ENCODE measurements at regions not wholly inside any gene's neighbourhood (a gene's known extent, or its start where the extent isn't known, plus 50 kb on each side); places are given as distances from the start of the nearest gene placed in this dataset.

DNA sequence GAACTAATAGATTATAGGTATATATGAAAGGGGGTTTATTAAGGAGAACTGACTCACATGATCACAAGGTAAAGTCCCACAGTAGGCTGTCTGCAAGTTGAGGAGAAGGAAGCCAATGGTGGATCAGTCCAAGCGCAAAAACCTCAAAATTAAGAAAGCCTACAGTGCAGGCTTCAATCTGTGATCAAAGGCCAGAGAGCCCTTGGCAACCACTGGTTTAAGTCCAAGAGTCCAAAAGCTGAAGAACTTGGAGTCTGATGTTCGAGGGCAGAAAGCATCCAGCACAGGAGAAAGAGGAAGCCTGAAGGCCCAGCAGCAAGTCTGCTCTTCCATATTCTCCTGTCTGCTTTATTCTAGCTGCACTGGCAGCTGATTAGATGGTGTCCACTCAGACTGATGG, 721.3 kb upstream of the PCDH9 start:
- Histone ChIP-seq H3K9me2 (ENCODE audit: insufficient read depth) (no peaks in the 10 kb centered on the region), H3K36me3 (ENCODE audit: low read depth) (no peaks in the 10 kb centered on the region), H3K4me3 (no peak overlapping the region), H3K9ac (no peak overlapping the region), H3K4me1 (ENCODE audit: insufficient read depth) (no peaks in the 10 kb centered on the region), H3K27ac (no peak overlapping the region), H2AFZ (no peak overlapping the region), H3F3A (ENCODE audit: insufficient read depth) (no peaks in the 10 kb centered on the region), H4K20me1 (ENCODE audit: insufficient read depth) (no peaks in the 10 kb centered on the region), H3K9me3 (ENCODE audit: low read depth) (peaks cover 3% of the 10 kb centered on the region), H3K79me2 (ENCODE audit: insufficient read depth) (no peaks in the 10 kb centered on the region), H3K4me2 (ENCODE audit: unreplicated experiment) (no peak overlapping the region), H3K27me3 (replicated peaks; ENCODE audit: insufficient read depth) (no peaks in the 10 kb centered on the region)
- TF ChIP-seq EZH2 (IDR thresholded peaks at IDR 0.05; ENCODE audit: insufficient read depth, poor library complexity, severe bottlenecking) (no peak), EZH2phosphoT487 (IDR thresholded peaks at IDR 0.05; ENCODE audit: insufficient read depth, low read depth) (no peak)
- in situ Hi-C loops (cut with MboI): no loop called here
- no peak for DNase-seq
- 22 to 37% methylated on average over 2 of the region's 2 CpGs for WGBS, 2 experiments (ENCODE audit: low coverage in 1 of 2, low lambda C conversion rate in 2 of 2, missing lambda C conversion rate in 2 of 2)

DNA sequence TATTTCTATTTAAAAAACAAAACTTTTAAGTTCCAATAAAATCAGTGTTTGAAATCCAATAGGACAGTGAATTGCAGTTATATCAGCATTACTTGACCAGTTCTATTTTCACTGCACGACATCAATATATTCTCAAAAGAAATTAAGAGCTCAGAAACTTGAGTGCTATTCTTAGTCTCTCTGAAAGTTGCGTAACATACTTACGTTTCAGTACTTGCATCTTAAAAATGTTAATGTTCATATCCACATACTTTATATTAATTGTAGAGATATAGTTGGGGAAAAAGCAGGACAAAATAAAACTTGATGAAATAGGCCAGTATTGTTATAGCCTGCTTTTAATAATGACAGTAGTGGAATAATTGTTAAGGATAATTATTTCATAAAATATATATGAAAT, 720.5 kb upstream of the PCDH9 start:
- no peak overlapping the region for H2AFZ ChIP-seq
- TF ChIP-seq EZH2 (IDR thresholded peaks at IDR 0.05; ENCODE audit: insufficient read depth, poor library complexity, severe bottlenecking): no peak
- no peak for TF ChIP-seq EZH2phosphoT487 (IDR thresholded peaks at IDR 0.05; ENCODE audit: insufficient read depth, low read depth)
- DNase-seq: no peak
- 51 to 62% methylated on average over 3 of the region's 3 CpGs for WGBS, 2 experiments (ENCODE audit: low coverage in 1 of 2, low lambda C conversion rate in 2 of 2, missing lambda C conversion rate in 2 of 2)
- H3K27me3 ChIP-seq (replicated peaks; ENCODE audit: insufficient read depth): no peaks in the 10 kb centered on the region
- H3K79me2 ChIP-seq (ENCODE audit: insufficient read depth): no peaks in the 10 kb centered on the region
- no peaks in the 10 kb centered on the region for H4K20me1 ChIP-seq (ENCODE audit: insufficient read depth)
- H3K4me1 ChIP-seq (ENCODE audit: insufficient read depth): no peaks in the 10 kb centered on the region
- H3K4me3 ChIP-seq: no peak overlapping the region
- H3K9me2 ChIP-seq (ENCODE audit: insufficient read depth): no peaks in the 10 kb centered on the region
- in situ Hi-C loops (cut with MboI): no loop called here
- H3K9me3 ChIP-seq (ENCODE audit: low read depth): peaks cover 3% of the 10 kb centered on the region
- no peaks in the 10 kb centered on the region for H3K36me3 ChIP-seq (ENCODE audit: low read depth)
- no peak overlapping the region for H3K4me2 ChIP-seq (ENCODE audit: unreplicated experiment)
- H3K9ac ChIP-seq: no peak overlapping the region
- no peaks in the 10 kb centered on the region for H3F3A ChIP-seq (ENCODE audit: insufficient read depth)
- no peak overlapping the region for H3K27ac ChIP-seq

DNA sequence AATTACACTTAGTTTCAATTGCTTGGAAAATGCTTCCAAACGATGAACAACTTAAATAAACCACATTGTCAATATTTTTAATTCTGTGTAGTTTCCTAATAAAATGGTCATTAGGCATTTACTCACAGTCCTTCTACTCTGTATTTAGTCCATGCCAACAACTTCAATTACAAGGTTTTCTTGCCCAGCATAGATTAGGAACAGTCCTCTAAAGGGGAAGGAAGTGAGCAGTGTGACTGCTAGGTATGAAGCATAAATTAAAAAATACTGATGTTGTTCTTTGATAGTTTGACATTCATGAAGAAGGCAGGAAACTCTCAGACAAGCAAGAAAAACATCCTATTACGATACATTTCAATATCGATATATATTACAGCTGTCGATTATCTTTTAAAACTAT, 716.0 kb upstream of the PCDH9 start:
- Histone ChIP-seq H3K4me1 (ENCODE audit: insufficient read depth) (no peaks in the 10 kb centered on the region), H3K9ac (no peak overlapping the region), H3K4me3 (no peak overlapping the region), H3K79me2 (ENCODE audit: insufficient read depth) (no peaks in the 10 kb centered on the region), H3K9me2 (ENCODE audit: insufficient read depth) (no peaks in the 10 kb centered on the region), H3K4me2 (ENCODE audit: unreplicated experiment) (no peak overlapping the region), H3K9me3 (ENCODE audit: low read depth) (peaks cover 3% of the 10 kb centered on the region), H3K27ac (no peak overlapping the region), H3K27me3 (replicated peaks; ENCODE audit: insufficient read depth) (no peaks in the 10 kb centered on the region), H4K20me1 (ENCODE audit: insufficient read depth) (no peaks in the 10 kb centered on the region), H3K36me3 (ENCODE audit: low read depth) (no peaks in the 10 kb centered on the region), H3F3A (ENCODE audit: insufficient read depth) (no peaks in the 10 kb centered on the region), H2AFZ (no peak overlapping the region)
- TF ChIP-seq EZH2phosphoT487 (IDR thresholded peaks at IDR 0.05; ENCODE audit: insufficient read depth, low read depth) (no peak), EZH2 (IDR thresholded peaks at IDR 0.05; ENCODE audit: insufficient read depth, poor library complexity, severe bottlenecking) (no peak)
- in situ Hi-C loops (cut with MboI): no loop called here
- DNase-seq: no peak
- WGBS, 2 experiments (ENCODE audit: low coverage in 1 of 2, low lambda C conversion rate in 2 of 2, missing lambda C conversion rate in 2 of 2): 47 to 53% methylated on average over 4 of the region's 4 CpGs

DNA sequence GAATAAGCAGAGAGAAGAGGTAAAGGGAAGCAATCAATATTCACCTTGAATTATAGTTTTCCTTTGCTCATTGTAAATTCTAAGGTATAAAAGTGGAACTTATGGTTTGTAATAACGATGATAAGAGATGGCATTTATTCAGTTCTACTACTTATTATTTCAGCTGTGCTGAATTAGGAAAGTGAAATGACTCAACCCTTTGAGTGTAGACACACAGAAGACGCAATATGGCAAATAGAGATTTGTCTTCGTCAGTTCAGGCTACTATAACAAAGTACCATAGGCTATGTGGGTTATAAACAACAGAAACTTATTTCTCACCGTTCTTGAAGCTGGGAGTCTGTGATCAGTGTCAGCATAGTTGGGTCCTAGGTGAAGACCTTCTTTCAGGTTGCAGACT, 713.0 kb upstream of the PCDH9 start:
- Histone ChIP-seq H3F3A (ENCODE audit: insufficient read depth) (no peaks in the 10 kb centered on the region), H3K4me2 (ENCODE audit: unreplicated experiment) (no peak overlapping the region), H2AFZ (no peak overlapping the region), H3K4me1 (ENCODE audit: insufficient read depth) (no peaks in the 10 kb centered on the region), H3K27ac (no peak overlapping the region), H4K20me1 (ENCODE audit: insufficient read depth) (no peaks in the 10 kb centered on the region), H3K9me2 (ENCODE audit: insufficient read depth) (no peaks in the 10 kb centered on the region), H3K36me3 (ENCODE audit: low read depth) (no peaks in the 10 kb centered on the region), H3K9me3 (ENCODE audit: low read depth) (no peaks in the 10 kb centered on the region), H3K4me3 (no peak overlapping the region), H3K79me2 (ENCODE audit: insufficient read depth) (no peaks in the 10 kb centered on the region), H3K27me3 (replicated peaks; ENCODE audit: insufficient read depth) (no peaks in the 10 kb centered on the region), H3K9ac (no peak overlapping the region)
- TF ChIP-seq EZH2phosphoT487 (IDR thresholded peaks at IDR 0.05; ENCODE audit: insufficient read depth, low read depth) (no peak), EZH2 (IDR thresholded peaks at IDR 0.05; ENCODE audit: insufficient read depth, poor library complexity, severe bottlenecking) (no peak)
- in situ Hi-C loops (cut with MboI): no loop called here
- DNase-seq: no peak
- WGBS, 2 experiments (ENCODE audit: low coverage in 1 of 2, low lambda C conversion rate in 2 of 2, missing lambda C conversion rate in 2 of 2): 18 to 21% methylated on average over 4 of the region's 4 CpGs

DNA sequence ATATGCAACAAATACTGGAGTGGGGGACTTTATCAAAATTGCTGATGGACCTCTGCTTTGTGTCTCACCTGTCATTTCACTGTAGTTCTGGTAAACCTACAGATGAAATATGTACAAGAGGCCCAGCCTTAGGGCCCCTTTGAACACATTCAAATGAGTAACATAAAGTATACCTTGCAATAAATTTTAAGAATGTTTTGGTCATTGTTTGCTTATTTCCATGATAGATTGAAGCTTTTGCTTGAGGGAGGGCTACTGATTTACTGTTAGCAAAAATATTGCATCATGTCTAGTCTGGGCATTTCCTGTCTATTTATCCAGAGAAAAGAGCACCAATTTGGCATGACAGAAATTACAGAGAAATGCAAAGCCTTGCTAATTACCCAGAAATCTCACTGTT, 705.5 kb upstream of the PCDH9 start:
- no peak for TF ChIP-seq EZH2phosphoT487 (IDR thresholded peaks at IDR 0.05; ENCODE audit: insufficient read depth, low read depth)
- TF ChIP-seq EZH2 (IDR thresholded peaks at IDR 0.05; ENCODE audit: insufficient read depth, poor library complexity, severe bottlenecking): no peak
- no peak overlapping the region for H2AFZ ChIP-seq
- H3K4me1 ChIP-seq (ENCODE audit: insufficient read depth): no peaks in the 10 kb centered on the region
- H3K9ac ChIP-seq: no peak overlapping the region
- in situ Hi-C loops (cut with MboI): no loop called here
- no peaks in the 10 kb centered on the region for H3K36me3 ChIP-seq (ENCODE audit: low read depth)
- H3K27me3 ChIP-seq (replicated peaks; ENCODE audit: insufficient read depth): no peaks in the 10 kb centered on the region
- H3K4me2 ChIP-seq (ENCODE audit: unreplicated experiment): no peak overlapping the region
- H3K9me3 ChIP-seq (ENCODE audit: low read depth): no peaks in the 10 kb centered on the region
- H3F3A ChIP-seq (ENCODE audit: insufficient read depth): no peaks in the 10 kb centered on the region
- H3K4me3 ChIP-seq: no peak overlapping the region
- H4K20me1 ChIP-seq (ENCODE audit: insufficient read depth): no peaks in the 10 kb centered on the region
- no peaks in the 10 kb centered on the region for H3K79me2 ChIP-seq (ENCODE audit: insufficient read depth)
- no peaks in the 10 kb centered on the region for H3K9me2 ChIP-seq (ENCODE audit: insufficient read depth)
- DNase-seq: no peak
- no peak overlapping the region for H3K27ac ChIP-seq

Measured in GM23248 (cell line).